Ascending aorta (tissue), 2 donors: ENCODE measurements at regions not wholly inside any gene's neighbourhood (a gene's known extent, or its start where the extent isn't known, plus 50 kb on each side); places are given as distances from the start of the nearest gene placed in this dataset.

Experiments used
- DNase-seq, 2 donors: peaks; one replicate each; pipeline ENCODE4 v3.0.0-alpha.2; 2019; ENCODE audit warnings: low spot score in 2 of 2
- H3K27ac ChIP-seq, 2 donors: fragments of 200-600 bp; sonication (generic); one replicate each; pipeline ENCODE4 v1.5.1; 2016 to 2017; ENCODE audit warnings: mild to moderate bottlenecking in 1 of 2
- H3K27me3 ChIP-seq: fragments of 200-600 bp; sonication (generic); one replicate; pipeline ENCODE4 v1.5.1; 2017
- H3K36me3 ChIP-seq, 2 donors: fragments of 200-600 bp; sonication (generic); one replicate each; pipeline ENCODE4 v1.5.1; 2016
- H3K4me1 ChIP-seq, 2 donors: fragments of 200-600 bp; sonication (generic); one replicate each; pipeline ENCODE4 v1.5.1; 2016 to 2017; ENCODE audit warnings: mild to moderate bottlenecking in 1 of 2
- H3K4me3 ChIP-seq, 2 donors: fragments of 200-600 bp; sonication (generic); one replicate each; pipeline ENCODE4 v1.5.1; 2016 to 2017; ENCODE audit warnings: mild to moderate bottlenecking in 1 of 2
- H3K9me3 ChIP-seq, 2 donors: fragments of 200-600 bp; sonication (generic); one replicate each; pipeline ENCODE4 v1.5.1; 2016
- CTCF ChIP-seq, 3 experiments: fragments of 200-600 bp in 2 of 3; fragments of 450-650 bp in 1 of 3; sonication (generic) in 2 of 3; IDR thresholded peaks; one replicate each; pipeline ENCODE4 v1.5.1; 2016 to 2019; ENCODE audit warnings: antibody characterized with exemption in 3 of 3, mild to moderate bottlenecking in 1 of 3, moderate library complexity in 1 of 3
- intact Hi-C: fragments of 100-400 bp; cut with DNase I; formaldehyde crosslinking; loops from one replicate; pipeline ENCODE4 v1.15.1; 2023

GRCh38 chr22:49051491-49052022 is 776.1 kb downstream of the BRD1 start:
- intact Hi-C loops = no loop called here

GRCh38 chr22:49049691-49050090 is 778.0 kb downstream of the BRD1 start:
- DNase-seq = peak in 1 of 2 donors; percentile 53

More at GRCh38 chr22:49051491-49052022, 776.1 kb downstream of the BRD1 start:
- H3K36me3 ChIP-seq = no peaks in the 10 kb centered on the region
- H3K9me3 ChIP-seq = no peaks in the 10 kb centered on the region
- H3K27ac ChIP-seq = no peak overlapping the region
- no peak for TF ChIP-seq CTCF (IDR thresholded peaks at IDR 0.05)
- no peaks in the 10 kb centered on the region for H3K27me3 ChIP-seq
- H3K4me1 ChIP-seq = no peaks in the 10 kb centered on the region
- peak in 1 of 2 donors; percentile 34 for DNase-seq
- H3K4me3 ChIP-seq = peak overlapping the region in 1 of 2 donors; percentile 55

GRCh38 chr22:49048591-49048990 is 779.1 kb downstream of the BRD1 start:
- Histone ChIP-seq H3K36me3 (no peaks in the 10 kb centered on the region), H3K4me1 (no peaks in the 10 kb centered on the region), H3K4me3 (no peak overlapping the region), H3K9me3 (no peaks in the 10 kb centered on the region), H3K27me3 (no peaks in the 10 kb centered on the region), H3K27ac (no peak overlapping the region)
- TF ChIP-seq CTCF (IDR thresholded peaks at IDR 0.05) = no peak
- intact Hi-C loops = no loop called here
- DNase-seq = peak in 1 of 2 donors; percentile 15

More at GRCh38 chr22:49049691-49050090, 778.0 kb downstream of the BRD1 start:
- H3K27ac ChIP-seq = no peak overlapping the region
- intact Hi-C loops = no loop called here
- no peaks in the 10 kb centered on the region for H3K27me3 ChIP-seq
- H3K4me3 ChIP-seq = no peak overlapping the region
- TF ChIP-seq CTCF (IDR thresholded peaks at IDR 0.05) = no peak
- H3K9me3 ChIP-seq = no peaks in the 10 kb centered on the region
- H3K4me1 ChIP-seq = no peaks in the 10 kb centered on the region
- no peaks in the 10 kb centered on the region for H3K36me3 ChIP-seq

GRCh38 chr22:49047447-49047846 is 780.2 kb downstream of the BRD1 start:
- H3K4me1 ChIP-seq = no peaks in the 10 kb centered on the region
- H3K36me3 ChIP-seq = no peaks in the 10 kb centered on the region
- intact Hi-C loops = no loop called here
- DNase-seq = peak in 1 of 2 donors; percentile 12
- no peak for TF ChIP-seq CTCF (IDR thresholded peaks at IDR 0.05)
- no peak overlapping the region for H3K27ac ChIP-seq
- no peaks in the 10 kb centered on the region for H3K27me3 ChIP-seq
- H3K9me3 ChIP-seq = no peaks in the 10 kb centered on the region
- no peak overlapping the region for H3K4me3 ChIP-seq

- DNase-seq = peak in 1 of 2 donors; percentile 60
- Histone ChIP-seq H3K27ac (no peak overlapping the region), H3K4me1 (no peaks in the 10 kb centered on the region), H3K9me3 (no peaks in the 10 kb centered on the region), H3K27me3 (no peaks in the 10 kb centered on the region), H3K36me3 (no peaks in the 10 kb centered on the region), H3K4me3 (no peak overlapping the region)
- TF ChIP-seq CTCF (IDR thresholded peaks at IDR 0.05) = peak in 2 of 3 experiments; percentile 13 to 45
- intact Hi-C loops = loop anchor here (1.0 kb wide), 1 partner anchor 259 kb away; no protein-coding TSS in a partner anchor
Measured at GRCh38 chr22:49046546-49047361, 780.9 kb downstream of the BRD1 start.
